PC-3 (cell line): ENCODE measurements at regions not wholly inside any gene's neighbourhood (a gene's known extent, or its start where the extent isn't known, plus 50 kb on each side); places are given as distances from the start of the nearest gene placed in this dataset.

Experiments used
- ATAC-seq: fragments of 200-7000 bp; cut with Tn5 transposase; 2 replicates; pipeline ENCODE4 v1.9.1; 2020; ENCODE audit warnings: mild to moderate bottlenecking, moderate library complexity
- BruUV-seq: library from RNA; stranded (reverse); fragments of 400-500 nt; replicated peaks from 2 replicates; lab custom pipeline; 2021; lab: Mats Ljungman, UMichigan
- CTCF ChIA-PET: fragments of 300-600 bp; sonication (Branson Sonifier 250); formaldehyde crosslinking; loops from one replicate; lab custom pipeline; 2022; ENCODE audit warnings: antibody characterized with exemption; lab: Charles Lee
- POLR2A ChIA-PET: fragments of 300-600 bp; sonication (Branson Sonifier 250); formaldehyde crosslinking; loops from one replicate; lab custom pipeline; 2022; ENCODE audit warnings: antibody characterized with exemption; ENCODE audit not compliant: unreplicated experiment; lab: Charles Lee
- DNase-seq: peaks from one replicate; pipeline ENCODE4 v3.0.0-alpha.2; 2015
- H2AFZ ChIP-seq: fragments of 300-600 bp; sonication (generic); 2 replicates; pipeline ENCODE4 v1.6.0; 2016; ENCODE audit warnings: antibody characterized with exemption, low read length
- H3F3A ChIP-seq: fragments of 300-600 bp; sonication (generic); one replicate; pipeline ENCODE4 v1.6.0; 2017; ENCODE audit warnings: antibody characterized with exemption, low read length, control low read depth, mild to moderate bottlenecking; ENCODE audit not compliant: unreplicated experiment
- H3K27ac ChIP-seq: fragments of 300-600 bp; sonication (generic); 2 replicates; pipeline ENCODE4 v1.5.1; 2016; ENCODE audit warnings: mild to moderate bottlenecking, low read length
- H3K27me3 ChIP-seq: fragments of 300-600 bp; sonication (generic); 2 replicates; pipeline ENCODE4 v1.6.1; 2016; ENCODE audit warnings: low read length, mixed read lengths
- H3K36me3 ChIP-seq: fragments of 300-600 bp; sonication (generic); 2 replicates; pipeline ENCODE4 v1.6.1; 2016; ENCODE audit warnings: low read depth, mixed run types, low read length, mixed read lengths
- H3K4me1 ChIP-seq: fragments of 300-600 bp; sonication (generic); 2 replicates; pipeline ENCODE4 v1.5.1; 2016; ENCODE audit warnings: low read length; ENCODE audit not compliant: insufficient read depth
- H3K4me2 ChIP-seq: fragments of 300-600 bp; sonication (generic); 2 replicates; pipeline ENCODE4 v1.6.0; 2016; ENCODE audit warnings: low read length
- H3K4me3 ChIP-seq: fragments of 300-600 bp; sonication (generic); 2 replicates; pipeline ENCODE4 v1.5.1; 2016; ENCODE audit warnings: mild to moderate bottlenecking, low read length, mixed read lengths
- H3K79me2 ChIP-seq: fragments of 300-600 bp; sonication (generic); 2 replicates; pipeline ENCODE4 v1.6.1; 2017; ENCODE audit warnings: low read length, mixed read lengths
- H3K9ac ChIP-seq: fragments of 300-600 bp; sonication (generic); 2 replicates; pipeline ENCODE4 v1.6.0; 2016; ENCODE audit warnings: mild to moderate bottlenecking, low read length
- H3K9me2 ChIP-seq: fragments of 300-600 bp; sonication (generic); replicated peaks from 2 replicates; pipeline ENCODE4 v1.6.1; 2016; ENCODE audit warnings: mixed run types, low read length, mixed read lengths
- H3K9me3 ChIP-seq: fragments of 300-600 bp; sonication (generic); 2 replicates; pipeline ENCODE4 v1.6.1; 2016; ENCODE audit warnings: low read length, mixed read lengths
- H4K20me1 ChIP-seq: fragments of 300-600 bp; sonication (generic); 2 replicates; pipeline ENCODE4 v1.6.1; 2016; ENCODE audit warnings: low read length, mixed read lengths
- EZH2 ChIP-seq: fragments of 300-600 bp; sonication (generic); IDR thresholded peaks from one replicate; pipeline ENCODE4 v1.6.1; 2017; ENCODE audit warnings: antibody characterized with exemption, mild to moderate bottlenecking, low read length; ENCODE audit not compliant: unreplicated experiment
- EZH2phosphoT487 ChIP-seq: fragments of 300-600 bp; sonication (generic); IDR thresholded peaks from 2 replicates; pipeline ENCODE4 v1.6.1; 2018; ENCODE audit warnings: mild to moderate bottlenecking, antibody characterized with exemption, low read length, borderline replicate concordance
- intact Hi-C: fragments of 100-400 bp; cut with micrococcal nuclease; formaldehyde crosslinking; loops from 2 replicates; pipeline ENCODE4 v1.9.0; 2023
- TF ChIP-seq, protein P1 (sequence below): fragments of 300-600 bp; sonication (generic); conservative IDR thresholded peaks from 2 replicates; pipeline ENCODE4 v1.5.1; 2017; ENCODE audit warnings: antibody characterized with exemption, low read depth, mild to moderate bottlenecking, low read length

GRCh38 chr1:91076834-91077233 lies 55.0 kb upstream of the ZNF644 start:
- H3K9ac ChIP-seq = no peak overlapping the region
- no TSS peak for BruUV-seq
- H3K4me1 ChIP-seq = no peaks in the 10 kb centered on the region
- H3K27ac ChIP-seq = no peak overlapping the region
- DNase-seq (no peak), ATAC-seq (no peak)
- POLR2A ChIA-PET = no interaction called here
- H2AFZ ChIP-seq = no peak overlapping the region
- no peaks in the 10 kb centered on the region for H3K9me3 ChIP-seq
- no peak overlapping the region for H3K4me2 ChIP-seq
- H3K27me3 ChIP-seq = no peaks in the 10 kb centered on the region
- H3K4me3 ChIP-seq = no peak overlapping the region
- TF ChIP-seq EZH2 (no peak), EZH2phosphoT487 (no peak)
- TF ChIP-seq, protein P1, sequence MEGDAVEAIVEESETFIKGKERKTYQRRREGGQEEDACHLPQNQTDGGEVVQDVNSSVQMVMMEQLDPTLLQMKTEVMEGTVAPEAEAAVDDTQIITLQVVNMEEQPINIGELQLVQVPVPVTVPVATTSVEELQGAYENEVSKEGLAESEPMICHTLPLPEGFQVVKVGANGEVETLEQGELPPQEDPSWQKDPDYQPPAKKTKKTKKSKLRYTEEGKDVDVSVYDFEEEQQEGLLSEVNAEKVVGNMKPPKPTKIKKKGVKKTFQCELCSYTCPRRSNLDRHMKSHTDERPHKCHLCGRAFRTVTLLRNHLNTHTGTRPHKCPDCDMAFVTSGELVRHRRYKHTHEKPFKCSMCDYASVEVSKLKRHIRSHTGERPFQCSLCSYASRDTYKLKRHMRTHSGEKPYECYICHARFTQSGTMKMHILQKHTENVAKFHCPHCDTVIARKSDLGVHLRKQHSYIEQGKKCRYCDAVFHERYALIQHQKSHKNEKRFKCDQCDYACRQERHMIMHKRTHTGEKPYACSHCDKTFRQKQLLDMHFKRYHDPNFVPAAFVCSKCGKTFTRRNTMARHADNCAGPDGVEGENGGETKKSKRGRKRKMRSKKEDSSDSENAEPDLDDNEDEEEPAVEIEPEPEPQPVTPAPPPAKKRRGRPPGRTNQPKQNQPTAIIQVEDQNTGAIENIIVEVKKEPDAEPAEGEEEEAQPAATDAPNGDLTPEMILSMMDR = no peak
- intact Hi-C loops = no loop called here
- no peaks in the 10 kb centered on the region for H3K36me3 ChIP-seq
- no peaks in the 10 kb centered on the region for H3F3A ChIP-seq
- H3K79me2 ChIP-seq = no peaks in the 10 kb centered on the region
- no peaks in the 10 kb centered on the region for H4K20me1 ChIP-seq
- CTCF ChIA-PET = no interaction called here
- no peaks in the 10 kb centered on the region for H3K9me2 ChIP-seq

DNA sequence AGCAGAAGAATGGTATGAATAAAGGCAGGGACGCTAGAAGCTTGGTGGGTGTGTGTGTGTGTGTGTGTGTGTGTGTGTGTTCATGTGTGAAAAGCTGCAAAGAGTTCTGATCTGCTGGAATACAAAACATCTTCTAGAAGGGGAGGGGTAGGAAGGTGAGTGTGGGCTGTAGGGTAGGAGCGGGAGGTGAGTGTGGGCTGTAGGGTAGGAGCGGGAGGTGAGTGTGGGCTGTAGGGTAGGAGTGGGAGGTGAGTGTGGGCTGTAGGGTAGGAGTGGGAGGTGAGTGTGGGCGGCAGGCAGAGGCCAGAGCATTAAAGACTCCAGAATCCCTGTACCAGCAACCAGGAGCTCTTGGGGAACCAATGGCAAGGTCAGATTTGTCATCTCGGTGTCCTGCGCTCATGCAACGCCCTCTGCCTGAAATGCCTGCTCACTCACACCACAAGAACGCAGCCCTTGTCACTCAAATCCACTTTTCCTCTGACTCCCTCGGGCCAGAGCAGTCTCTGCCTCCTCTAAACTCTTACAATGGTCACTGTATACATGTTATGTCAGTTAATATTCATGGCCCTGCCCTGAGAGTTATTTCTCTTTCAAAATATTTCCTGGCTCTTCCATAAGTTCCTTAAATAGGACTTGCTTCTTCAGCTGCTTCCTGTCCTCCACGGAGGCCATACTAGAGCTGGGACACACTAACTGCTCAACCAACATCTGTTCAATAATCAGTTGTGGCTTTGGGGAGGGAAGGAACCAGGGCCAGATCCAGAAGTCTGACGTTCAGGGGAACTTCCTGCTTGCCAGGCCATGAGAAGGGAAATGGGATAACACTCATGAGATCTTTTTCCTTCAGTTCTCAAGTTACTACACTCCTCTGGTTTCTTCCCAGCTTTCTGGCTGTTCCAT lies 53.6 kb upstream of the ZNF644 start:
- no peaks in the 10 kb centered on the region for H3K36me3 ChIP-seq
- H3K79me2 ChIP-seq = no peaks in the 10 kb centered on the region
- no peak overlapping the region for H3K4me3 ChIP-seq
- ATAC-seq (peak; percentile 42), DNase-seq (peak; percentile 25)
- no peak overlapping the region for H3K27ac ChIP-seq
- no peaks in the 10 kb centered on the region for H3K27me3 ChIP-seq
- POLR2A ChIA-PET = interaction anchor here (0.6 kb wide), 1 partner anchor 1135 kb away, joined by 7 read pairs; no protein-coding TSS in a partner anchor
- no peaks in the 10 kb centered on the region for H3F3A ChIP-seq
- no peaks in the 10 kb centered on the region for H4K20me1 ChIP-seq
- TF ChIP-seq EZH2phosphoT487 (no peak), EZH2 (no peak)
- TF ChIP-seq, protein P1 = no peak
- no TSS peak for BruUV-seq
- H2AFZ ChIP-seq = no peak overlapping the region
- intact Hi-C loops = no loop called here
- H3K4me1 ChIP-seq = no peaks in the 10 kb centered on the region
- no peak overlapping the region for H3K4me2 ChIP-seq
- no peaks in the 10 kb centered on the region for H3K9me3 ChIP-seq
- CTCF ChIA-PET = no interaction called here
- no peak overlapping the region for H3K9ac ChIP-seq
- H3K9me2 ChIP-seq = no peaks in the 10 kb centered on the region

DNA sequence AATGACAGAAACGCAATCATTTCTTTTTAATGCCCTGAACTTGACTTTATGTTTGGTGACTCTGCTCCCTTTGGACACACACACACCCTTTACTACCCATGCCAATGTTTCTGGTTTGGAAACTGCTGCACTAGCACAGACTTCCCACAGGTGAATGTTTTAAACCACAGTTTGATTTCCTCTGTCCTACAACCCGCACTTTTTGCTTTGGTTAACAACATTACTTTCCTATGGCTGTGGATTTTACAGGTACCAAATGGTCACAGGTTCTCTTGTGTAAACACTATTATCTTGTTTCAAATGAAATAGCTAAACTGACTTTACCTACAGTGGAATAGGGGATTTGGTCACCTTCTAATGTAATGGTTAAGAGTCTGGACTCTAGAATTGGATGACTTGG lies 51.5 kb upstream of the ZNF644 start:
- Histone ChIP-seq H3F3A (no peaks in the 10 kb centered on the region), H3K4me1 (no peaks in the 10 kb centered on the region), H3K9me3 (no peaks in the 10 kb centered on the region), H3K27ac (no peak overlapping the region), H3K4me3 (no peak overlapping the region), H3K27me3 (peaks cover 1% of the 10 kb centered on the region; the same call in 1 of the 2 replicates), H3K9ac (no peak overlapping the region), H3K79me2 (no peaks in the 10 kb centered on the region), H2AFZ (no peak overlapping the region), H3K9me2 (no peaks in the 10 kb centered on the region), H3K4me2 (no peak overlapping the region), H3K36me3 (no peaks in the 10 kb centered on the region), H4K20me1 (no peaks in the 10 kb centered on the region)
- BruUV-seq = no TSS peak
- intact Hi-C loops = no loop called here
- TF ChIP-seq EZH2 (no peak), EZH2phosphoT487 (no peak)
- TF ChIP-seq, protein P1 = no peak
- ChIA-PET CTCF (interaction anchor here (0.6 kb wide), 1 partner anchor 513 kb away, joined by 5 read pairs; no protein-coding TSS in a partner anchor), POLR2A (no interaction called here)
- ATAC-seq (no peak), DNase-seq (no peak)
